A549 (cell line): ENCODE measurements at regions not wholly inside any gene's neighbourhood (a gene's known extent, or its start where the extent isn't known, plus 50 kb on each side); places are given as distances from the start of the nearest gene placed in this dataset.

Experiments used
- CHD2 ChIP-seq: fragments of 150-350 bp; IDR thresholded peaks from 2 replicates; pipeline ENCODE4 v1.6.1; 2014; ENCODE audit warnings: low read length; ENCODE audit not compliant: partially characterized antibody
- CTCF ChIP-seq: fragments of >200 bp; sonication (Bioruptor Twin); formaldehyde crosslinking; IDR thresholded peaks from 3 replicates; pipeline ENCODE4 v1.5.1; 2016
- HOXA7 ChIP-seq: fragments of 250-450 bp; sonication (Bioruptor Pico); IDR thresholded peaks from 2 replicates; pipeline ENCODE4 v1.5.0; 2020; ENCODE audit warnings: mild to moderate bottlenecking, moderate library complexity
- JUNB ChIP-seq: fragments of >200 bp; sonication (Bioruptor Twin); formaldehyde crosslinking; IDR thresholded peaks from 2 replicates; pipeline ENCODE4 v1.6.1; 2016
- NPAS2 ChIP-seq: fragments of 250-450 bp; sonication (Bioruptor Pico); IDR thresholded peaks from 2 replicates; pipeline ENCODE4 v1.8.0; 2022; ENCODE audit warnings: mild to moderate bottlenecking, moderate library complexity, borderline replicate concordance
- RARB ChIP-seq: fragments of 250-450 bp; sonication (Bioruptor Pico); IDR thresholded peaks from 2 replicates; pipeline ENCODE4 v1.8.0; 2021; ENCODE audit warnings: mild to moderate bottlenecking, moderate library complexity

- TF ChIP-seq CHD2 (no peak), HOXA7 (CRISPR knock-in tag) (no peak), JUNB (no peak), NPAS2 (CRISPR knock-in tag) (no peak), CTCF (no peak), RARB (CRISPR knock-in tag) (no peak)
Measured at GRCh38 chr4:138097912-138098600, 144.1 kb downstream of the SLC7A11 start.
